GM12891 (cell line): ENCODE measurements at regions not wholly inside any gene's neighbourhood (a gene's known extent, or its start where the extent isn't known, plus 50 kb on each side); places are given as distances from the start of the nearest gene placed in this dataset.

Experiments used
- POLR2A ChIP-seq: IDR thresholded peaks from 2 replicates; pipeline ENCODE4 v1.6.1; 2011; ENCODE audit warnings: low read depth, low read length, control low read depth
- POLR2AphosphoS5 ChIP-seq: IDR thresholded peaks from 2 replicates; pipeline ENCODE4 v1.6.1; 2011; ENCODE audit warnings: low read depth, low read length, control low read depth
- SPI1 ChIP-seq: IDR thresholded peaks from 2 replicates; pipeline ENCODE4 v1.6.1; 2011; ENCODE audit warnings: low read depth, low read length, control low read depth
- TAF1 ChIP-seq: IDR thresholded peaks from 2 replicates; pipeline ENCODE4 v1.6.1; 2011; ENCODE audit warnings: low read depth, low read length, control low read depth

- TF ChIP-seq SPI1 (no peak), POLR2A (no peak), TAF1 (no peak), POLR2AphosphoS5 (no peak)
Measured at GRCh38 chr1:244313346-244313745, 138.4 kb downstream of the ADSS2 start.
